Amniotic epithelial cell (primary cell): ENCODE measurements at regions not wholly inside any gene's neighbourhood (a gene's known extent, or its start where the extent isn't known, plus 50 kb on each side); places are given as distances from the start of the nearest gene placed in this dataset.
A peak's percentile ranks its signal among the peaks of the same experiment; 100 is the strongest.
"Not testable (repeated sequence)": the region's sequence is repeated elsewhere in the genome, so short reads cannot be mapped to it uniquely, and the experiment has no call there.

Source experiments
- DNase-seq: peaks from one replicate; pipeline ENCODE4 v3.0.0-alpha.2; 2010; ENCODE audit warnings: low read depth

DNA sequence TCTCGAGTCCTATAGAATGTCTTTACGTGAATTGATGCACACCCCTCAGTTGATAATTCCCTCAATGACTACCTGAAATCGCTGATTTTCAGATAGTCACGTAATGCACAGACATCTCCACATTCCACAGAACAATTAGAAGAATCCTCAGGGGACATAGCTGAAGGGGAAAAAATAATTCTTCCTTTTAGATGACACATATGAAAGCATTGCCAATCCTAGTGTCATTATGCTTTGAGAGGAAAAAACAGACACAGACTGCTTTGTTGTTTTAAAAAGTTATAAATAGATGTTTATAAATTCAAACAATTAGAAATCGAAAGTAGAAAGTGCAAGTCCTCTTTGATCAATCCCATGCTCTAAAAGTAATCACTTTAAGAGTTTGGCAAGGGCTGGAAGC lies 100.6 kb upstream of the FN1 start:
- no peak for DNase-seq

DNA sequence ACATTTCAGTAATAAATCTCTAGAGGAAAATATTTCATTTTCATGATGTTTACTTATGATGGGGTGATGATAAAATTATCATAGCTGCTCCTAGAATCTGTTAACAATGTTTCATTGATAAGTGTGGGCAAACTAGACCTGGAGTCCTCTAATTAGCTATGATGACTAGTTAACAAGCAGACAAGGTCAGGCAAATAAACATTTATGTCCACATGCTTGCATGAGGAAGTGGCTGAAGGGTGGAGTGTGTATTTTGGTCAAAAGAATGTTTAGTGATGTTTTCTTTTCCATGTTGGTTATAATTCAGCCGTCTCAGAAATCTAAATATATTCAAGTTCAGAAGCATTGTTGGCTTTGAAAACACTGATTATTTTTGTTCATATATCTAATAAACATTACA lies 99.9 kb upstream of the FN1 start:
- DNase-seq: peak; percentile 12

DNA sequence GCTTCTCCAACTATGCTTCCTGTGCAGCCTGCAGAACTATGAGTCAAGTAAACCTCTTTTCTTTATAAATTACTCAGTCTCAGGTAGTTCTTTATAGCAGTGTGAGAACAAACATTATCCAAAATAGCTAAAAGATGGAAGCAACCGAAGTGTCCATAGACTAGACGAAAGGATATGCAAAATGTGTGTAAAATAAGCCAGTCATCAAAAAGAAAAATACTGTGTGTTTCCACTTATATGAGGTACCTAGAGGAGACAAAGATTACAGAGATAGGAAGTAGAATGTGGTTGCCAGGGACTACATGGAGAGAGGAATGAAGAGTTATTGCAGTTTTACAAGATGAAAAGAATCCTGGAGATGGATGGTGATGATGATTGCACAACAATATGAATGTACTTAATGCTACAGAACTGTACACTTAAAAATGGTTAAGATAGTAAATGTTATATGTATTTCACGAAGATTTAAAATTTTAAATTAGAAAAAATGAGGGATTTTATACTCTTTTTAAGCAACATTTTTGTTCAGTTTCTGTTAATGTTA lies 99.3 kb upstream of the FN1 start:
- peak; percentile 92 for DNase-seq

DNA sequence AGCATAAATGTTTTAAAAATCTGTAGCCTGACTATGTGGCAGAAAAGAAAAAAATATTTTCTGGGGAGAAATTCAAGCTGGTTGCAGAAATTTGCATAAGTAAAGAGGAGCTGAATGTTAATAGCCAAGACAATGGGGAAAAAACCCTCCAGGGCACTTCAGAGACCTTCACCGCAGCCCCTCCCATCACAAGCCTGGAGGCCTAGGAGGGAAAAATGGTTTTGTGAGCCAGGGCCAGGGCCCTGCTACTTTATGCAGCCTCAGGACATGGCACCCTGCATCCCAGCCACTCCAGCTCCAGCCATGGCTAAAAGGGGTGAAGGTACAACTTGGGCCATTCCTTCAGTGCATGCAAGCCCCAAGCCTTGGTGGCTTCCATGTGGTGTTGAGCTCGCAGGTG lies 97.8 kb upstream of the FN1 start:
- DNase-seq: not testable (repeated sequence)

DNA sequence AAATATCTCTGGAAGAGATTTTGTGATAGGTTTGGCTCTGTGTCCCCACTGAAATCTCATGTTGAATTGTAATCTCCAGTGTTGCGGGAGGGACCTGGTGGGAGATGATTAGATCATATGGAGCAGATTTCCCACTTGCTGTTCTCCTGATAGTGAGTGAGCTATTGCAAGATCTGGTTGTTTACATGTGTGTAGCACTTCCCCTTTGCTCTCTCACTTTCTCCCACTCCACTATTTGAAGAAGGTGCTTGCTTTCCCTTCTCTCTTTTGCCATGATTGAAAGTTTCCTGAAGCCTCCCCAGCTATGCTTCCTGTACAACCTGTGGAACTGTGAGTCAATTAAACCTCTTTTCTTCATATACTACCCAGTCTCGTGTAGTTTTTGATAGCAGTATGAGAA lies 97.0 kb upstream of the FN1 start:
- peak; percentile 30 for DNase-seq

DNA sequence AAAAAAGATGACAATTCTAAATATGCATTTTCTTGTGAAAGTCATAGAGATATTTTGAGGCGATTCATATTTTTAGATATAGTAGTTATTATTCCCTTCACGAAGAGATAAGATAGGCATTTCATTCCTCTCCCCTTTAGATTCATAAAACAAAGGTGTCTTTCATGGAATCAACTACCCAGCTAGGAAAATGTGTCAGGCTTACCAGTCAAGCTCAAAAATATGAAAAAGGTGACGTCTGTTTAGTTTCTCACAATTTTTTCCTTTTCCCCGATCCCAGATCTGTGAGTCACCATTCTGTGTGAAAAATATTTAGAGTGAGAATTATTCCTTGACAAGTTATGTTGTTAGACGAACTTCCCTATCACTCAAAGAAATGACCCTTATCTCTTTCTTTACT lies 95.4 kb upstream of the FN1 start:
- DNase-seq: peak; percentile 92

DNA sequence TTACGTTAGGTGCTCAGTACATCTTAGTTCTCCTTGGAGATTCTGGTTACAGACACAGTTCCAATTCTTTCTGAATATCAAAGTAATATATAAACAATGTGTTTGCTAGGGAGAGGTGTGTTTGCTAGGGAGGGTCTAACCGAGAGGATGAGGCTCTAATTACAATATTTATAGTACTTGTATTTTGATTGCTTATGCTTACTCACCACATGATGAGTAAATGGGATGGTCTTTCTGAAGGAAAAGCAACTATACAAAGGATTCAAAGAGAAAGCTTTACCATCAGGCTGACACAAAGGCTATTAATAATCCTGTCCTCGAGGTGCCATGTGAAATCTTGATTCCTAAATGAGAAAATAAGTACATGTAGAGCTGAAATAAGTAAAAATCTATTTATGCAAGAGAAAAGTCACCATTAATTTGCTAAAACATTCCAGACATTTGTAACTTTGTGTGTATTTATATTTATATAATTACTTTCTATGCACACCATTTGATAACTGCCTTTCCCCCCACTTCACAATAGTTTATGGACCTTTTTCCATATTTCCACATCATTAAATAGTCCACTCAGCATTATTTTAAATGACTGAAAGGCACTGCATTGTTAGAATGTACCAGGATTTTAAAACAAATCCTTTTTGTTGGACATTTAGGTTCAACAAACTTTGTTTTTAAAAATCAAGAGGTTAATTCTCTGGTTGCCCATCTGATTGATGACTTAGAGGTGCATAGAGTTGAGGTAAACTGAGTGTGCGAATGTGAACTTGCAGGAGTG lies 94.5 kb upstream of the FN1 start:
- peak; percentile 36 for DNase-seq

DNA sequence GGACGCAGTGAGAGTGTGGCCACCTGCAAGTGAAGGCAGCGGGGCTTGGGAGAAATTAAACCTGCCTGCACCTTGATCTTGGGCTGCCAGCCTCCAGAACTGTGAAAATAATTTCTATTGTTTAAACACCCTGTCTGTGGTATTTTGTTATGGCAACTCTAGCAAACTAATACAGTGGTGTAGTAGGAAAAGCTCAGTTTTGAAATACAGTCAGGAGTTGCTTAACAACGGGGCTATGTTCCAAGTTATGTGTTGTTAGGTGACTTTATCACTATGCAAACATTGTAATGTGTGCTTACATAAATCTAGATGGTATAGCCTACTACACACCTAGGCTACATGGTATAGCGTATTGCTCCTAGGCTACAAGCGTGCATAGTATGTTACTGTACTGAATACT lies 93.4 kb upstream of the FN1 start:
- peak; percentile 75 for DNase-seq

DNA sequence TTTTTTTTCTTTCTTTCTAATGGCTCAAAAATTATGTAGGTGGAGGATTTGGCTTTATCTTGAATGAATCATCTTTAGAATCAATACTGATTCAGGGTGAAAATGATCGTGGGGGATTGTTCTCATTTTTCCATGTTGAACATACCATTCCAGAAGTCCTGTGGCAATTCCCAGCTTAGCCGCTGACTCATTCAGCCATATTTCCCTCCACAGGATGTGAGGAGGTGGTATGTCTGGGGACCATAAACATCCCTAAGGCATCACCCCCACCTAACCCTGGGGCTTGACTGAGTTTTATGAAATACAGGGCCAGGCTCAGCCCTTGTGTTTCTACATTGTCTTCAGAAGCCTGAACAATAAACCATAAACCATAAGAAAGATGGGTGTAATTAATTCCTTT lies 92.7 kb upstream of the FN1 start:
- DNase-seq: peak; percentile 95

DNA sequence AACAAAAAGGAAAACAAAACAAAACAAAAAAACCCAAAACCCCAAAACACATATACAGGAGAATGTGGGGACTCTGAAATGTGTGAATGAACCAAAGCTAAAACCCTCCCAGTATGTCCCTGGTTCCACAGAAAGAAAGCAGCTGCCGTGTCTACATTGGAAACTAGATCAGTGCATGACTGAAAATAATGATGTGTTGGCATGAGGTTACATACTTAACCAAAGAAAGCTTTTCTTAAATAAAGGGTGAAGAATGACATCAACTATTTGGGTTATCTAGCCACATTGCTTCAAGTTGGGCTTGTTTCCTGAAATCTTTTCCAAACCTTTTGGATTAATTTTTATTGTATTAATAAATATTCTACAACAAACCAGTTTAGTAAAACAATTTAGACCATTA lies 91.9 kb upstream of the FN1 start:
- DNase-seq: peak; percentile 31

DNA sequence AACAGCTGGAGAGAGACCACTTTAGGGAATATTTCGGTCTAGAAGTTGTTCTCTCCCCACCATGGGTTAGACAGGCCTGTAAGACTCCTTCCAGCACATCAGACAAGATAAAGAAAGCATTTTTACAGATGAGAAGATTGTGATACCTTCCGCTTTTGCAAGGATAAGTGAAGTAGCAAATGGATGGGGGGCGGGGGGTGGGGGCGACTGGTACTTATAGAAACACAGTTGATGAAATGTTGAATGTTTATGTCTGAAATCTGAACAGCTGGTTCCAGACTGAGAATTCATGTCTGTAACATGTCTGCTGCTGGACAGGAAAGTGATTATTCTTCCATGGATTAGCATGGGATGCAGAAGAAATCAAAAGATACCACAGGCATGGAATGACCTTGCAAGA lies 90.5 kb upstream of the FN1 start:
- DNase-seq: no peak

DNA sequence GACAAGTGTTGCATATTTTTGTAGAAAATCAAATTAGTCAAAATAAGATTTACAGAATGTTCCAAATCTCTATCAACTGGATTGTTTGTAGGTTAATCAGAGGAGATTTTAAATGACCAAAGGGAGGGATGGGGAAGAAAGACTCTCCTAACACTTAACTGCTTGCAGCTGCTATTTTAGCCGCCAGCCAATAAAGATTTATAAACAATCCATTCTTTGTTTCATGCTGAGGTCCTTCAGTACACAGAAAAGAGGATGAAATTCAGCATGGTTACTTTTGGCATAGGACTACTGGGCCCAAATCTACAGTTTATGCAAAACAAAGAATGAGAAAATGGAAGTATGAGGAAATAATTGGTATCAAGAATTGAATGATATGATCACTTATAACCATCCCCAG lies 86.4 kb upstream of the FN1 start:
- no peak for DNase-seq

DNA sequence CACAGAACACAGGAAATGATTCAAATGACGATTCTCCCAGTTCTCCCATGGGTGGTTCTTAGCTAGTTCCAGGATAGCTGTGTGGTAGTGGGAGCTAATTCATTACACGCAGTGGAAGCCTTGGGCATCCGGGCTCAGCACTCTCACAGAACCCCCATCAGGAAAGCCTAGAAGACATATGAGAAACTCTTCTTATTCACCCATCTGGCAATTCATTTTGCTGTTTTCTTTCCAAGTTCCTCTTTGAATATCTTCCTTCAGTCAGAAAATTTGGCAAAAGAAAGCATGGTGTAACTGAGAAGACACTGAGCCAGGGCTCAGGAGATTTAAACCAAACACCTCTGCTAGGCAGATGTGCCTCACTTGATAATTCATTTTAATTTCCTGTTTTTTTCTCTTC lies 85.2 kb upstream of the FN1 start:
- DNase-seq: no peak

DNA sequence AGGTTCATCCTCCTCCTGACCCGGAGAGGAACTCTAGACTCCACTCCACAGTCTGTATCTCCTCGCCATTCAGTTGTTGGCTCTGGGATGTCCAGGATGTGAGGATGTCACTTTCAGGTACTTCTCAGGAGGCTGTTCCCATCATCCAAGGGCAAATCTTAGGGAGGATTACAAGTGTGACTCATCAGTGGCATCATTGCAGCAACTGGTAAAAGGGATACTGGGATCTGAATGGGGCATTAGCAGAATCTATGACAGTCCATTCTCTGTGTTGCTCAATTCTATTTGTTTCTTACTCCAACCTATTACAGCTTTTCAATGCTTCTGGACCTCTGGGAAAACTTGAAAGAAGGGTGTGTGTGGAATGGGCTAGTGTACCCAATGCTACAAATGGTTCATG lies 81.5 kb upstream of the FN1 start:
- DNase-seq: no peak

DNA sequence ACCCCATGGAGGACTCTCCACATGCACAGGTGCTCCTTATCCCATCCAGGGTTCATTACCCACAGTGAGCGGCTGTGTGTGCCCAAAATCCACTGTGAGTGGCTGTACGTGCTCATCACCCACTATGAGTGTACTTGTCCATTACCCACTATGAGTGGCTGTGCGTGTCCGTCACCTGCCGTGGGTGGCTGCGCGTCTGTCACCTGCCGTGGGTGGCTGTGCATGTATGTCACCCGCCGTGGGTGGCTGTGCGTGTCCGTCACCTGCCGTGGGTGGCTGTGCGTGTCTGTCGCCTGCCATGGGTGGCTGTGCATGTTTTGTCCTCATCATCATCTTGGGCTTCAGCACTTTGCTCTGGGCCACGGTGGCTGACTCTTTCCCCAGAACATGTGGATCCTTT lies 78.6 kb upstream of the FN1 start:
- DNase-seq: no peak

DNA sequence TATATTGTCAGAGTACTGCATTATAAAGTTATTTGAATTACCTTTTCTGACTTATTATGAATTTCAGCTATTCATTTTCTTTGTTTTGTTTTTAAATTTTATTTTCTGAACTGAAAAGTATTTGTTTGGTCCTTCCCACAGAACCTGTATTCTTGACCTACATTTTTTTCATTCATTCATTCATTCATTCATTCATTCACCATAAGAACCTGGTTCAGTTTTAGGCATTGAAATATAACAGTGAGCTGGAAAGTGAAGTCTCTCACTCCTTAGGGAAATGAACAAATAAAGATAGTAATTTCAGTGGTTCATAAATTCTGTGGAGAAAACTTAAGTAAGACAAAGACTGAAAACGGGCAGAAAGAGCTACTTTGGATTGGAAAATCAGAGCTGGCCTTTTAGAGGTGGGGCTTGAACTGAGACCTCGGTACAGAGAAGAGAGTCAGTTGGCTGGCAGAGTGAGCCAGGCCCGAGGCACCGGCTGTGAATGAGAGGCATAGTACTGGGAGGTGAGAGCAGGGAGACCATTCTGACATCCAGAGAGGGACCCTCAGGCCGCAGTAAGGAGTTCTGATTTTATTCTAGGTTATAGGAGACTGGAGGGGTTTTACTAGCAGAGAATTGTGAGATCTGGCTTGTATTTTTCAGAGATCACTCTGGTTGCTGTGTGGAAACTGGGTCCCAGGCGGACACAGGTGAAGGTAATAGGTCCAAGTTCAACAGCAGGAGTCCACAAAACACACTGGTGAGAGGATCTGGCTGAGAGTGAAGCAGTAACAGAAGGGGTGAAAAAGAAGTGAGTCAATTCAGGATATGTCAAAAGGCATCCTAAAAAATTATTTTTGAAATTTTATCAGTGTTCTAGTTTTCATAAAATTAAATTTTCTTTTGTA lies 75.8 kb upstream of the FN1 start:
- DNase-seq: no peak

DNA sequence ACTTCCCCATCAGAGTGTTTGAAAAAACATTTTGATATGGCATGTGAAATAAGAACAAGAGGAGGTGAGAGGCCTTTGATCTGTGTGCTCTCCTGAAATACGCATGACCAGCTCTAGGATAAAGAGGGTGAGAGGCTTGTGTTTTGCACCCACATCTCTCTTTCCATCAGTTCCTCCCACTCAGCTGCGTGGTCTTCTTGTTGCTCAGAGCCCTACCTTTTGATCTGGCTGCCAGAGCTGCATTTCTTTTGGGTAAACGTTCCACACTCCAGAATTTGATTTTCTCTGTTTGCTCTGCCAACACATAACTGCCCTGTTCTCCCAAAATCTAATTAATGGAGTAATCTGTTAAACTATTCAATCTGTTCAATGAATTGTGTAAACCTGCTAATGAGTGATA lies 72.0 kb upstream of the FN1 start:
- DNase-seq: no peak

DNA sequence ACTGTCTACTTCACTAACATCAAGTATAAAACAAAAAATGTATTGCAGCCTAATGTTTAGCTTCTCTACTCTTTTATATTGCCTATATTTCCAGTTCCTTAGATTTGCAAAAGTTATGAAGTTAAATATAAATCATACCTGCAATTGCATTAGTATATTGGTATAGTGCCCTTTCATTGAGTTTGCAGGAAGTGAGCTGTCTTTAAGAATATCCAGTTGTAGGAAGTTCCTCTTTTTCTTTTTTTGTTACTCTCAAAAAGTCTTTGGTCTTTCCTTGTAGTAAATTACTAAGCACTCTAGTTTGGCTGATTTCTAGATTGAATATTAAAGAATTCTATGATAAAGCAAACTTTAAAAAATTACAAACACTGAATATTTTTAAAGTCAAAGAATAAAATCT lies 71.3 kb upstream of the FN1 start:
- DNase-seq: no peak

DNA sequence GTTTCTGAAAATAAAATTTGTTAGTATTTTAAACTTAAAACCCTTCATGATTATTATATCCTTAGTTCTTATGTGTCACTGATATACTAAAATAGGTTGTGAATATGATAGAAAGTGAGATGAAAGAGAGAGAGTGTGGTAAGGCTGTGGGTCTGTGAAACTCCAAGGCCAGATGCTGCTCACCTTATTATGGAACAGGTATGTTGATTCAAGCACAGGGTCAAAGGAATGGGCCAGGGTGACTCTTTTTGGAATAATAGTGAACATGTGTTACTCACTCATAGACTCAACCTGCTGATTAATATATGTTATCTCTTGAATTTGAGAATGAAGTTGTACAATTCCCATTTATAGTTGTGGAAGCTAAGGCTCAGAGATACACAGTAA lies 70.7 kb upstream of the FN1 start:
- no peak for DNase-seq

DNA sequence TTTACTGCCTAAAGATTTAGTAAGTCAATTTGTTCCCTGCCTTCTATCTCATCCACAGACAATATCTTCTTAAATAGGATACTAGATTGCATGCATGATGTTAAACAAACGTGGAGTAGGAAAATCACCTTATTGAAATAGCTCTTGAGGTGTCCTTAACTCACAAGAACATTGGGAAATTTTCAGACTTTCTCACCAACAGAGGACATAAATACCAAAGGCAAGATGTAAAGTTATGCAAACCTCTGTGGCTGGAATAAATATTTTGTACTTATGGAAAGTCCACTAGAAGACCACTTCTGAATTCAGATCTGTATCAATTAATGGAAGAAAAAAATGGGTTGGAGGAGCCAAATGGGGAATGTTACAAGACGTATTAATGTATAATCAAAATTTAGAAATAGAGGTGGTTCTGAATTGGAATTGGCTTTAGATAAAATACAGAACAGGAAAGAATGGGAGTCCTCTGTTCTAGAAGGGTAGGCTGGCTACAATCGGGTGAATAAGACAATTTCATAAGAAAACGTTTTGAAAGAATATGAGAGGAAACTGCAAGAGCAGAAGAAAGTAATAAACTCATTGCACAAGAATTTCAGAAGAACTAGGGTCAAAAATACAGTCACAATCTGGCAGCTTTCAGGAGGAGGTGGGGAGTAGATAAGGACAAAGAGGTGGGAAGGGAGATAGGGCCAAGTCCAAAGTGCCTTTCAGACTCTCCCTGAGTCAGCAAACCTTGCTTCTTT lies 69.3 kb upstream of the FN1 start:
- peak; percentile 99 for DNase-seq

DNA sequence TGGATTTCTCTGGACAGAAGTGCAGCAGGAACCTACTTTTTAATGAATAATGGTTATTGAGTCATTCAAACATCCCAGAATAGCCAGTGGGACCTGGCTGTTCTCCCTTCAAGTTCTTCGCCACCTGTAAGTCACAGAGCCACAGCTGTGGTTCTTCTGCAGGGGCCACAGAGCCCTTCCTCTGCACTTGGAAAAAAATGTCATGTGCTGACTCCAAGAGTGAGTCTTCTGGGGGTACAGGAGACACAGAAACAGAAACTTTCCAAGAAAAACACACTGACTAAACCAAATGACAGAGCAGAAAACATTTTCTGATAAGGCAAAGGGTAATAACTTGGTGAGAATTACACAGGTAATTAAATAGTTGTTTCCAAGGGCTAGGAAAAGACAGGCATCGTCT lies 68.7 kb upstream of the FN1 start:
- no peak for DNase-seq

DNA sequence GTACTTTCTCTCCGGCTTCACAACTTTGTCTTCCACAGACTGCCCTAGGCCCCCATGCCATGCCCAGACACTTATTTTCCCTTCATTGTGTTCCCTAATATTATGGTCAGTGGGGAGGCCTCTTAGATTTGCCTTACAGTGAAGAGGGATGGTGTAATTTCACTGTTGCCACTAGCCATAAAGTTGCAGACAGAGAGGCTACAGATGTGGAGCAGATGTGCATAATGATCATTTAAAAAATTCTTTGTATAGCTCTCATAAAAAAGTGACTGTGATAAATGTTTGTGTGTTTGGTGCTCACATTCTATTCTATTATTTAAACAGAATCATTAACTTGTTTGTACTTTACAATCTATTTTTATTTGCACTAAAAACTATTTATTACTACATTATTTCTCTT lies 67.5 kb upstream of the FN1 start:
- DNase-seq: no peak

DNA sequence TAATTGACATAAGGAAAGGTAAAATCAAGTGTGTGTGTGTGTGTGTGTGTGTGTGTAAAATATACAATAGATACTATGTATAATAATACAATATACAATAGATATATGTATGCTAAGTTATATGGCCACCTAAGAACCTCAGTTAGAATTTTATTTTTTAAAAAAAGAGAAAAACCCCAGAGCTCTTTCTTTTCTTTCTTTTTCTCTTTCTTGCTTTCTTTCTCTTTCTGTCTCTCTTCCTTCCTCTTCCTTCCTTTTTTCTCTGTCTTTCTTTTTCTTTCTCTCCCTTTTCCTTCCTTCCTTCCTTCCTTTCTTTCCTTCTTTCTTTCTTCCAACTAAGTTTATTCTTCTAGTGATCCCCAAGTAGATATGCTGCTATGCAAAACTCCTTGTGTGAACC lies 64.6 kb upstream of the FN1 start:
- no peak for DNase-seq
